GM10248 (cell line): ENCODE measurements at regions not wholly inside any gene's neighbourhood (a gene's known extent, or its start where the extent isn't known, plus 50 kb on each side); places are given as distances from the start of the nearest gene placed in this dataset.

Source experiments
- CTCF ChIA-PET: fragments of 300-600 bp; sonication (Branson Sonifier 250); formaldehyde crosslinking; extraction: SDS; loops from one replicate; lab custom pipeline; 2021; ENCODE audit warnings: antibody characterized with exemption; lab: Yijun Ruan, JAX
- POLR2A ChIA-PET: fragments of 350-650 bp; sonication (Branson Sonifier 250); formaldehyde crosslinking; extraction: SDS; loops from one replicate; lab custom pipeline; 2020; ENCODE audit warnings: antibody characterized with exemption; lab: Yijun Ruan, JAX
- DNase-seq: peaks from one replicate; pipeline ENCODE4 v3.0.0; 2012; ENCODE audit errors: extremely low spot score
- TF ChIP-seq, protein P1 (sequence below): IDR thresholded peaks from 2 replicates; pipeline ENCODE4 v1.5.1; 2012; ENCODE audit warnings: mild to moderate bottlenecking, low read depth; ENCODE audit errors: extremely low read depth, missing control alignments, control extremely low read depth

DNA sequence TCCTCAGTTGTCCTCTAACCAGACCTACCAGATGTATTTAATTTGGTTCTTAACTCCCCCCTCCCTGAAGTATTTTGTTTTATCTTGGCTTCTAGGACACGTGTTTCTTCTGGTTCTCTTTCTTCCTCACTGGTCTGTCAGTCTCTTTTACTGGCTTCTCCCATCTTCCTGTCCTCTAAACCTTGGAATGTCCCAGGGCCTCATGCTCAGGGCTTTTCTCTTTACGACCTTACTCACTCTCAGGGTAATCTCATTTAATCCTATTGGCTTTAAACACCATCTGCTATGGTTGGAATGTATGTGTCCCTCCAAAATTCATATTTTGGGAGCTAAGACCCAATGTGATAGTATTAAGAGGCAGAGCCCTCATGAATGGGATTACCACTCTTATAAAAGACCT lies 418.2 kb upstream of the PODXL start:
- POLR2A ChIA-PET, result no interaction called here
- TF ChIP-seq, protein P1, sequence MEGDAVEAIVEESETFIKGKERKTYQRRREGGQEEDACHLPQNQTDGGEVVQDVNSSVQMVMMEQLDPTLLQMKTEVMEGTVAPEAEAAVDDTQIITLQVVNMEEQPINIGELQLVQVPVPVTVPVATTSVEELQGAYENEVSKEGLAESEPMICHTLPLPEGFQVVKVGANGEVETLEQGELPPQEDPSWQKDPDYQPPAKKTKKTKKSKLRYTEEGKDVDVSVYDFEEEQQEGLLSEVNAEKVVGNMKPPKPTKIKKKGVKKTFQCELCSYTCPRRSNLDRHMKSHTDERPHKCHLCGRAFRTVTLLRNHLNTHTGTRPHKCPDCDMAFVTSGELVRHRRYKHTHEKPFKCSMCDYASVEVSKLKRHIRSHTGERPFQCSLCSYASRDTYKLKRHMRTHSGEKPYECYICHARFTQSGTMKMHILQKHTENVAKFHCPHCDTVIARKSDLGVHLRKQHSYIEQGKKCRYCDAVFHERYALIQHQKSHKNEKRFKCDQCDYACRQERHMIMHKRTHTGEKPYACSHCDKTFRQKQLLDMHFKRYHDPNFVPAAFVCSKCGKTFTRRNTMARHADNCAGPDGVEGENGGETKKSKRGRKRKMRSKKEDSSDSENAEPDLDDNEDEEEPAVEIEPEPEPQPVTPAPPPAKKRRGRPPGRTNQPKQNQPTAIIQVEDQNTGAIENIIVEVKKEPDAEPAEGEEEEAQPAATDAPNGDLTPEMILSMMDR, result no peak
- CTCF ChIA-PET, result interaction anchor here (1.0 to 1.2 kb wide), 3 partner anchors 10 to 30 kb away, joined by 3 to 4 read pairs (median 3); no protein-coding TSS in a partner anchor
- no peak for DNase-seq

DNA sequence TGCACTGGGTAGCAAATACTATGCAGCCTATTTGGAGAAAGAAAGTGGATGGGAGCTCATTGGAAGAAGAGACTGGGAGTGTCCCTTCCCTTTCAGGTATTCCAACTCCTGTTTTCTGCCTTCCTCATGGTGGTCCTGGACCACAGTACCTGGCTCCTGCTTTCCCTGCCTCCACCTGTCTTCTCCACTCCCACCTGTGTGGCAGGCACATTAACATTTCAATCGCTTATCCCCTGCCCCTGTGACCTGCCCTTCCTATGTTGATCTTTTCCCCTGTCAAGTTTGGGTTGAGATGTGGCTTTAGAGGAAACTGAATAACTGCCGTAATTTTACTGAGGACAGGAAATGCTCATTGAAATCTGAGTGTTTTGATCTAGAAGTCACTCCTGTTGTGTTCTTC lies 415.8 kb upstream of the PODXL start:
- ChIA-PET POLR2A (no interaction called here), CTCF (no interaction called here)
- TF ChIP-seq, protein P1, result no peak
- no peak for DNase-seq

DNA sequence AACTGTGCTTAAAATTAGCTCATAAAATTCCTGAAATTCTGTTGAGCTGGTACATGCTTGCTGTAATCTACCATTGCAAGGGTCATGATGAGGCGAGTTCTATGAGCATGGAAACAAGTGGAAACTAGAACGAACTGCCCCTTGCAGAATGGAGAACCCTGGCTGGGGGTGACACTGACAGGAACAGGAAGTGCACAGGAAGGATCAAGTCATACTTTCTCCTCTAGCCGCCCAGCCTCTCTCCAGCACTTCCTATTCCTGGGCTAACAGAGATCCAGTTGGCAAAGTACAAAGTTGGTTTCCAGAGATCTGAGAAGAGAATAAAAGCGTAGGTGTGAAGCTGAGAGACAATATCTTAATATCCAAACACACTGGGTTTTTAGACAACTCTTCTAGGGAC lies 414.2 kb upstream of the PODXL start:
- ChIA-PET POLR2A (no interaction called here), CTCF (no interaction called here)
- no peak for DNase-seq
- TF ChIP-seq, protein P1, result no peak

DNA sequence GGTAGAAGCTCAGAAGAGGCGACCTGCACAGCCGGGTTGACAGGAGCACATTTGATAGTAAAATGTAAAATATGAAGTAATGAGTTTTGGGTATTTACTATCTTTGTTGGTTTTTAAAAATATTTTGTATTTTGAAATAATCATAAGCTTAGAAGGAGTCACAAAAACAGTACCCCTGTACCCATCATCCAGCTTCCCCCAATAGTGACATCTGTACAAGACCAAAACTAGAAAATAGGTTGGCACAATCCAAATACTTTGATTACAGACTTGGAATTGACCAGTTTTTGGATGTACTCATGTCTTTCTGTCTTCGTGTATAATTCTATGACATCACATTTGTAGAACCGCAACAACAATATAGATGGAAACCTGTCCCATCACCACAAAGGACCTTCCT lies 413.1 kb upstream of the PODXL start:
- TF ChIP-seq, protein P1, result no peak
- ChIA-PET CTCF (interaction anchor here (1.0 kb wide), 1 partner anchor 13 kb away, joined by 3 read pairs; no protein-coding TSS in a partner anchor), POLR2A (no interaction called here)
- DNase-seq, result no peak

DNA sequence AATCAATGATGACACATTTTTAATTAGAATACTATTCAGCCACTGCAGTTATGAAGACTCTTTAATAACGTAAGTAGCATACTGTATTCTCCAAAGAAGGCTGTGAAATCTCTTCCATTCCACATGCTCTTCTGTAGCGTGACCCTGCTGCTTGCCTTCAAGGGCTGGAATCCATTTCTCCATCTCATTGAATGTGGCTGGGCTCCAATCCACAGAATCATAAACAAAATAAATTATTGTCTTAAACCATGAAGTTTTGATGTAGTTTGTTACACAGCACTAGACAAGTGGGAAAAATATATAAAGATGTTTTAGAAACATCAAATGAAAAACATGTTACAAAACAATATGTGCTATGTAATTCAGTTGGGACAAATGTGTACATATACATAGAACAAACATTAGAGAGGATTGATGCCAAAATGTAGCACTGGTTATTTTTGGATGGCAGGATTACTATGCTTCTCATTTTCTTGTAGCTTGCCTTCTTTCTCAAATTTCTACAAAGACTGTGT lies 410.8 kb upstream of the PODXL start:
- CTCF ChIA-PET, result no interaction called here
- DNase-seq, result no peak

DNA sequence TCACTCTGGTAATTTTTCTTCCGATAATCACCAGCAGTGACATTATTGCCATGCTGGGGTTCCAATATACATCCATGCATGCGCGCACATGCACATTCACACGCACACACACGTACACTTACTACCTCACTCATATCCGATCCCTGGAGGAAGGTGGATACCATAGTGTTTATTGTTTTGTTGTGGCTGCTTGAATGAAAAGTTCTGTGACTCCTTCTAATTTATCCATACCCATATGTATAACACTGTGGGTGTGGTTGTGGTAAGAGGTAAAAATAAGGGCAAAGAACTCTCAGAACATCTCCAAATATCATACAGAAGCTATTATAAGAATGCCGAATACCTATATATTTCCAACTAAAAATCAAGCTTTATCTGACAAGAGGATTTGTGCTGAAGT lies 407.8 kb upstream of the PODXL start:
- DNase-seq, result no peak
- CTCF ChIA-PET, result interaction anchor here (0.8 to 2.0 kb wide), 2 partner anchors 11 to 19 kb away, joined by 3 to 5 read pairs; no protein-coding TSS in a partner anchor
- POLR2A ChIA-PET, result no interaction called here
- TF ChIP-seq, protein P1, result no peak

More for the DNA sequence above, 410.8 kb upstream of the PODXL start:
- POLR2A ChIA-PET, result no interaction called here
- TF ChIP-seq, protein P1, result no peak
